HL-60 (cell line): ENCODE measurements at regions not wholly inside any gene's neighbourhood (a gene's known extent, or its start where the extent isn't known, plus 50 kb on each side); places are given as distances from the start of the nearest gene placed in this dataset.

ENCODE experiments used
- GABPA ChIP-seq: IDR thresholded peaks from 2 replicates; pipeline ENCODE4 v1.6.1; 2012; ENCODE audit warnings: low read depth
- POLR2AphosphoS5 ChIP-seq: IDR thresholded peaks from 2 replicates; pipeline ENCODE4 v1.6.1; 2012; ENCODE audit warnings: low read depth
- TF ChIP-seq, protein P1 (sequence below): IDR thresholded peaks from one replicate; pipeline ENCODE4 v1.5.1; 2011; ENCODE audit warnings: low read length, control low read depth, inconsistent platforms; ENCODE audit not compliant: insufficient read depth

DNA sequence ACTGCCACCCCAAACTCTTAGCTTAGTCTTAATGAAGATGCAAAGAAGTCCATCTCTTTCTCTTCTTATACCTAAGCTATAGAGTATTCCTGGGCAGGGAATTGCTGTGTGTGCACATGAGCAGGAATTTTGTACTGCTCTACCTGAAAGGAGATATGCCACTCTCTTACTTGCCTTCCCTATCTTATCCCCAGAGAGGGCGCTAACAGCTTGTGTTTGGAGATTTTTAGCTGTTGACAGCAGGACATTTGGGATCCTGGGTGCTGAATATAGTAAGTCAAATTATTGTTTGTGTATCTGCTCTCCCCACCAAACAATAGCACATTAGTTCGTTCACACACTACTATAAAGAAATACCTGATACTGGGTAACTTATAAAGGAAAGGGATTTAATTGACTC lies 159.5 kb downstream of the GABRG2 start:
- TF ChIP-seq GABPA = no peak
- TF ChIP-seq, protein P1, sequence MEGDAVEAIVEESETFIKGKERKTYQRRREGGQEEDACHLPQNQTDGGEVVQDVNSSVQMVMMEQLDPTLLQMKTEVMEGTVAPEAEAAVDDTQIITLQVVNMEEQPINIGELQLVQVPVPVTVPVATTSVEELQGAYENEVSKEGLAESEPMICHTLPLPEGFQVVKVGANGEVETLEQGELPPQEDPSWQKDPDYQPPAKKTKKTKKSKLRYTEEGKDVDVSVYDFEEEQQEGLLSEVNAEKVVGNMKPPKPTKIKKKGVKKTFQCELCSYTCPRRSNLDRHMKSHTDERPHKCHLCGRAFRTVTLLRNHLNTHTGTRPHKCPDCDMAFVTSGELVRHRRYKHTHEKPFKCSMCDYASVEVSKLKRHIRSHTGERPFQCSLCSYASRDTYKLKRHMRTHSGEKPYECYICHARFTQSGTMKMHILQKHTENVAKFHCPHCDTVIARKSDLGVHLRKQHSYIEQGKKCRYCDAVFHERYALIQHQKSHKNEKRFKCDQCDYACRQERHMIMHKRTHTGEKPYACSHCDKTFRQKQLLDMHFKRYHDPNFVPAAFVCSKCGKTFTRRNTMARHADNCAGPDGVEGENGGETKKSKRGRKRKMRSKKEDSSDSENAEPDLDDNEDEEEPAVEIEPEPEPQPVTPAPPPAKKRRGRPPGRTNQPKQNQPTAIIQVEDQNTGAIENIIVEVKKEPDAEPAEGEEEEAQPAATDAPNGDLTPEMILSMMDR = no peak
- no peak for TF ChIP-seq POLR2AphosphoS5
